ENCODE measurements at regions not wholly inside any gene's neighbourhood (a gene's known extent, or its start where the extent isn't known, plus 50 kb on each side); places are given as distances from the start of the nearest gene placed in this dataset.
"Not testable (repeated sequence)": the region's sequence is repeated elsewhere in the genome, so short reads cannot be mapped to it uniquely, and the experiment has no call there.

DNA sequence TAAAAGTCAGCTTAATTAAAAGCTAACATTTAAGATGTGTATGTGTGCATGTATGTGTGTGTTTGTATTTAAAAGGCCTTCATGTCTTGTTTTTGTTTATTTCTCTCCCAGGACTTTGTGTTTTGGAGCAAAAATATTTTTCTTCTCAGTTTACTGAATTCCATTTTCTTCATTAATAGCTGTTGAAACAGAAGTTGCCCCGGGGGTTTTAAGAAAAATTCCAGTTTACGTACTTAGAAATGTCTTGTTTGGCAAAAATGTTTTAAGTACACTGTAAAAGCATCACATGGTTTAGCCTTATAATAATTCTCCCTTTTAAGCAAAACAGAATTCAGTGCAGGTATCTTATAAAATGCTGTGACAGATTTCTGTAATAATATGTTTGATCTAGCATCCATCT lies 1233.0 kb upstream of the NRXN1 start:
- Mint-ChIP-seq H3K36me3 (no peaks in the 10 kb centered on the region), H3K27me3 (no peaks in the 10 kb centered on the region), H3K4me3 (no peak overlapping the region), H3K27ac (no peak overlapping the region), H3K9me3 (peaks cover 2% of the 10 kb centered on the region), H3K4me1 (no peaks in the 10 kb centered on the region)
- DNase-seq: no peak

DNA sequence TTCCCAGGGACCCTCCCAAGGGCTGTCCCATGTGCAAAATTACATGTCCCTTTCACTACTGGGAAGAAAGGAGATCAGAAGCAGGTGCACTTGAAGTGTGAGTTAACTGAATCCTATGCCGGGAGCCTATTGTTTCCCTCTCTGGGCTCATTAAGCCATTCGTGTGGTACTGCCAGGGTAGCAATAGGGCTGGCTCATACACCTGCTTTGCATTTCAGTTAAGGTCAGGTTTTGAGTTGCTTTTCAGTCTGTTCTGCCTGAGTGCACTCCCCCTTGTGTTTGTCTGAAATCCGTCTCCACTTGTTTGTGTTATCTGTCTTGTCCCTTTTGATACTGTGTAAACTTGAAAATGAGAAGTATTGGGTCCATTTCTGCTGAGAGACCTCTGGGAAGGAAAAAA lies 1232.6 kb upstream of the NRXN1 start:
- Mint-ChIP-seq H3K9me3 (peaks cover 2% of the 10 kb centered on the region), H3K4me3 (no peak overlapping the region), H3K27me3 (no peaks in the 10 kb centered on the region), H3K36me3 (no peaks in the 10 kb centered on the region), H3K27ac (no peak overlapping the region), H3K4me1 (no peaks in the 10 kb centered on the region)
- no peak for DNase-seq

GRCh38 chr2:52260904-52261303 lies 1229.0 kb upstream of the NRXN1 start:
- no peaks in the 10 kb centered on the region for H3K4me1 Mint-ChIP-seq
- H3K4me3 Mint-ChIP-seq: no peak overlapping the region
- H3K27ac Mint-ChIP-seq: no peak overlapping the region
- peaks cover 3% of the 10 kb centered on the region for H3K9me3 Mint-ChIP-seq
- H3K36me3 Mint-ChIP-seq: no peaks in the 10 kb centered on the region
- H3K27me3 Mint-ChIP-seq: no peaks in the 10 kb centered on the region
- no peak for DNase-seq

DNA sequence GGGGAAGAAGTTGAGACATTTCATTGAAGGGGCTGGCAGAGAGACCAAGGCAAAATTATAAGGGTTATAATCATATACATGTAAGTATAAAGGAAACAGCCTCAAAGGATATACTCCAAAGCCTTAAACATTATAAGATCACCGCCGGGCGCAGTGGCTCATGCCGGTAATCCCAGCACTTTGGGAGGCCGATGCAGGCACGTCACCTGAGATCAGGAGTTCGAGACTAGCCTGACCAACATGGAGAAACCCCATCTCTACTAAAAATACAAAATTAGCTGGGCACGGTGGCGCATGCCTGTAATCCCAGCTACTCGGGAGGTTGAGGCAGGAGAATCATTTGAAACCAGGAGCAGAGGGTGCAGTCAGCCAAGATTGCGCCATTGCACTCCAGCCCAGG lies 1227.0 kb upstream of the NRXN1 start:
- not testable (repeated sequence) for H3K36me3 Mint-ChIP-seq, H3K9me3 Mint-ChIP-seq, DNase-seq, H3K4me3 Mint-ChIP-seq, H3K27ac Mint-ChIP-seq, H3K27me3 Mint-ChIP-seq, H3K4me1 Mint-ChIP-seq

- no peaks in the 10 kb centered on the region for H3K27me3 Mint-ChIP-seq
These were observed 1226.1 kb upstream of the NRXN1 start for GRCh38 chr2:52258038-52258437.

DNA sequence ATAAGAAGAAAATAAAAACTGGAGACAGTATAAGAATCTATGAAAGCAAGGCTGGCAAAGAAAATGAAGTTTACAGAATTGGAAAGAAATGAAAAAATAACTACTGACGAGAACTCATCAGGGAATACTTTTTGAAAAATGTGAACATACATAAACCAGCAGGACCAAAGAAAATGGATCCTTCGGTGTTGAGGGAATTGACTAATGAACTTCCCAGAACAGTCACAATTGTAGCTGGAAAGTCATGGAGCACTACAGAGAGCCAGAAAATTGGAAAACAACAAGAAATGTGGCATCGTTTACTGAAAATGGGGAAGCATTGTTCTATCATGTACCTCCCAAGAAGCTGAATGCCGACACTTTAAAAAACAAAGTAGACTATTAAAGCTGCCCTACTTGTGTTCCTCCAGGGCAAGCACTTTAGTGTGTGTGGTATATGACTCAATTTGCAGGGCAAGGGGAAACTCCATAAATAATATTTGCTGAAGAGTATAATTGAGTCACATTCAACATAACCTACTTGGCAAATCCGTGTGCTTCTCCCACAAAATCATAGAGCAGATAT lies 1221.6 kb upstream of the NRXN1 start:
- Mint-ChIP-seq H3K27me3 (no peaks in the 10 kb centered on the region), H3K4me1 (no peaks in the 10 kb centered on the region), H3K27ac (no peak overlapping the region), H3K4me3 (no peak overlapping the region), H3K36me3 (no peaks in the 10 kb centered on the region), H3K9me3 (peaks cover 5% of the 10 kb centered on the region)
- no peak for DNase-seq

More at GRCh38 chr2:52258038-52258437, 1226.1 kb upstream of the NRXN1 start:
- Mint-ChIP-seq H3K4me1 (no peaks in the 10 kb centered on the region), H3K9me3 (peaks cover 3% of the 10 kb centered on the region), H3K27ac (no peak overlapping the region), H3K4me3 (no peak overlapping the region), H3K36me3 (no peaks in the 10 kb centered on the region)
- no peak for DNase-seq

DNA sequence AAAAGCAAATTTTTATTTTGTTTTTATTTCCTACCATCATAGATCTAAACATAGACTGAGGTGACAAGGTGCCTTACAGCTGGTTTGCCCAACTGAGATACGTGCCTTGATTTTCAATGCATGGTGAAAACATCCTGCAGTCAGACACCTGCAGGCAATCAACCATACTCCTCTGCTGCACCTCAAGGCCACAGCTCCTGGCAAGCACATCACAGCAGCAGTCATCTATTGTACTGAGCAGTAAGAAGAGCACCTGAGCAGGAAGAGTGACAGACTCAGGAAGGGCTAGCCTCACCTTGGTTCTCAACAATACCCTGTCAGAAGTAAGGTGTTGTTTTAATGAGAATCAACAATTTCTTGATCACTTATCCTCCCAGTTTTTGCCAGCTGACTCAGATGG lies 1206.8 kb upstream of the NRXN1 start:
- no peaks in the 10 kb centered on the region for H3K27me3 Mint-ChIP-seq
- H3K36me3 Mint-ChIP-seq: no peaks in the 10 kb centered on the region
- no peak for DNase-seq
- H3K4me1 Mint-ChIP-seq: no peaks in the 10 kb centered on the region
- peaks cover 8% of the 10 kb centered on the region for H3K9me3 Mint-ChIP-seq
- no peak overlapping the region for H3K27ac Mint-ChIP-seq
- no peak overlapping the region for H3K4me3 Mint-ChIP-seq

- Mint-ChIP-seq H3K4me3 (no peak overlapping the region), H3K27me3 (no peaks in the 10 kb centered on the region), H3K36me3 (no peaks in the 10 kb centered on the region), H3K9me3 (peaks cover 6% of the 10 kb centered on the region), H3K4me1 (no peaks in the 10 kb centered on the region), H3K27ac (no peak overlapping the region)
- no peak for DNase-seq
These were observed 1190.2 kb upstream of the NRXN1 start for GRCh38 chr2:52222128-52222527.

DNA sequence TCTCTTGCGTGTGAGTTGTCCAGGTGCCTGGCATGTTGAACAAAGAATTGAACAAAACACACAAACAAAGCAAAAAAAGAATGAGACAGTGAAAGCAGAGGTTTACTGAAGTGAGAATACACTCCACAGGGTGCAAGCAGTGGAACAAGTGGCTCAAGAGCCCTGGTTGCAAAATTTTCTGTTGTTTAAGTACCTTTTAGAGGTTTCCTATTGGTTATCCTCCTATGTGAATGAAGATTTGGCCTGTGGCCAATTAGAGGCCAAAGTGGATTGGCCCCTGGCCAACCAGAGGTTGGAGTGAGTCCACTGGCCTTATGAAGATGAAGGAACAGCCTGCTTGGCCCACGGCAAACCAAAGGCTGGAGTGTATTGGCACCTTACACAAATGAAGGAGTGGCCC lies 1188.5 kb upstream of the NRXN1 start:
- no peak overlapping the region for H3K4me3 Mint-ChIP-seq
- no peak overlapping the region for H3K27ac Mint-ChIP-seq
- H3K4me1 Mint-ChIP-seq: no peaks in the 10 kb centered on the region
- no peaks in the 10 kb centered on the region for H3K36me3 Mint-ChIP-seq
- no peak for DNase-seq
- peaks cover 6% of the 10 kb centered on the region for H3K9me3 Mint-ChIP-seq
- no peaks in the 10 kb centered on the region for H3K27me3 Mint-ChIP-seq

GRCh38 chr2:52210611-52211010 lies 1178.7 kb upstream of the NRXN1 start:
- Mint-ChIP-seq H3K9me3 (peaks cover 2% of the 10 kb centered on the region), H3K36me3 (no peaks in the 10 kb centered on the region), H3K4me3 (no peak overlapping the region), H3K4me1 (no peaks in the 10 kb centered on the region), H3K27ac (no peak overlapping the region), H3K27me3 (no peaks in the 10 kb centered on the region)
- no peak for DNase-seq

DNA sequence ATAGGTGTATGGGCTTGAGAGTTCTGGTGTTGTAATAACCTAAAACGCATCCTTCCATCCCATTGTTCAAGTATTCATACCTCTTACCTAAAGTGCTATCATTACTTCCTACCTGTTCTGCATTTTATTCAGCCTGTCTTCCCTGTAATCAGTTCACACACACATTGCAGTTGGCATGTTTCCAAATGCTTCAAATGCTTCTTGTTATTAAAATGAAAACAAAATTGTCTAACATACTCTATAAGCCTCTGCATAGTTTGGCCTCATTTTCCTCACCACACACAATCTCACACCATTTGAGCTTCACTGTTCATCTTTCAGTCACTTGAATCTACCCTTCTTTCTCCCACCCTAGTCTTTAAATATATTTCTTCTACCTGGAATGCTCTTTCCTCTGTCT lies 1178.2 kb upstream of the NRXN1 start:
- H3K27ac Mint-ChIP-seq: no peak overlapping the region
- H3K27me3 Mint-ChIP-seq: no peaks in the 10 kb centered on the region
- H3K9me3 Mint-ChIP-seq: peaks cover 2% of the 10 kb centered on the region
- no peak for DNase-seq
- H3K4me1 Mint-ChIP-seq: no peaks in the 10 kb centered on the region
- no peak overlapping the region for H3K4me3 Mint-ChIP-seq
- H3K36me3 Mint-ChIP-seq: no peaks in the 10 kb centered on the region

GRCh38 chr2:52194342-52194741 lies 1162.4 kb upstream of the NRXN1 start:
- H3K4me1 Mint-ChIP-seq: no peaks in the 10 kb centered on the region
- no peaks in the 10 kb centered on the region for H3K36me3 Mint-ChIP-seq
- H3K9me3 Mint-ChIP-seq: peaks cover 2% of the 10 kb centered on the region
- no peak overlapping the region for H3K4me3 Mint-ChIP-seq
- no peak for DNase-seq
- H3K27ac Mint-ChIP-seq: no peak overlapping the region
- no peaks in the 10 kb centered on the region for H3K27me3 Mint-ChIP-seq

- no peak for DNase-seq
- Mint-ChIP-seq H3K4me3 (no peak overlapping the region), H3K27me3 (no peaks in the 10 kb centered on the region), H3K4me1 (no peaks in the 10 kb centered on the region), H3K9me3 (peaks cover 2% of the 10 kb centered on the region), H3K36me3 (no peaks in the 10 kb centered on the region), H3K27ac (no peak overlapping the region)
These were observed 1161.9 kb upstream of the NRXN1 start for GRCh38 chr2:52193804-52194203.

DNA sequence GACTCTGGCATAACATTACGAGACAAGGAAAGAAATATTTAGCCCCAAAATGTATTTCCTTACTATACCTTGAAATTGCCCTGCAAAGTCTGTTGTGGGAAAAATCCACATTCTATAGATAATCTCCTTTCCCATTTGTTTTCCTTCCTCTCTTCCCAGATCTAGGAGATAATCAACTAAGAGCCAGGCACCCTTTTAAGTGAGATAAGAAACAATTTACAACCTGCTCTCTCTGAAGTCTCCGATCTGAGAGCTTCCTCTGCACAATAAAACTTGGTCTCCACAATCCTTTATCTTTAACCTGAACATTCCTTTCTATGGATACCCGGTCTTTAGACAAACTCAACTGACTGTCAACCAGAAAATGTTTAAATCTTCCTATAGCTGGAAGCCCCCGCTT lies 1160.7 kb upstream of the NRXN1 start:
- Mint-ChIP-seq H3K36me3 (no peaks in the 10 kb centered on the region), H3K27ac (no peak overlapping the region), H3K4me3 (no peak overlapping the region), H3K4me1 (no peaks in the 10 kb centered on the region), H3K27me3 (no peaks in the 10 kb centered on the region), H3K9me3 (peaks cover 2% of the 10 kb centered on the region)
- no peak for DNase-seq

DNA sequence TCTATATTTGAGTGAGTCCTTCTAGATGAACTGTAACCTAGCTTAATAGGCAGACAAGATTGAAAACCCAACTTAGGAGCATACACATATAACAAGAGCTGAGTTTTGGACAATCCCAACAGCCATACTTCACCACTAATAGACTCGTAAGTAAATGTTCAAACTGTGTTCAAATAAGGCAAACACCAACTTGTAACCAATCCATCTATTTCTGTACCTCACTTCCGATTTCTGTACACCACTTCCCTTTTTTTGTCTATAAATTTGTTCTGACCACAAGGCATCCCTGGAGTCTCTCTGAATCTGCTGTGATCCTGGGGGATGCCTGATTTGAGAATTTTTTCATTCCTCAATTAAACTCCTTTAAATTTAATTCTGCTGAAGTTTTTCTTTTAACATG lies 1149.1 kb upstream of the NRXN1 start:
- Mint-ChIP-seq H3K9me3 (peaks cover 6% of the 10 kb centered on the region), H3K4me1 (no peaks in the 10 kb centered on the region)

GRCh38 chr2:52178845-52179244 lies 1146.9 kb upstream of the NRXN1 start:
- no peak overlapping the region for H3K4me3 Mint-ChIP-seq
- no peaks in the 10 kb centered on the region for H3K27me3 Mint-ChIP-seq
- no peak for DNase-seq
- no peaks in the 10 kb centered on the region for H3K4me1 Mint-ChIP-seq
- no peak overlapping the region for H3K27ac Mint-ChIP-seq
- H3K9me3 Mint-ChIP-seq: peaks cover 6% of the 10 kb centered on the region
- no peaks in the 10 kb centered on the region for H3K36me3 Mint-ChIP-seq

More for the DNA sequence above, 1149.1 kb upstream of the NRXN1 start:
- Mint-ChIP-seq H3K4me3 (no peak overlapping the region), H3K27ac (no peak overlapping the region), H3K36me3 (no peaks in the 10 kb centered on the region), H3K27me3 (no peaks in the 10 kb centered on the region)
- DNase-seq: no peak

DNA sequence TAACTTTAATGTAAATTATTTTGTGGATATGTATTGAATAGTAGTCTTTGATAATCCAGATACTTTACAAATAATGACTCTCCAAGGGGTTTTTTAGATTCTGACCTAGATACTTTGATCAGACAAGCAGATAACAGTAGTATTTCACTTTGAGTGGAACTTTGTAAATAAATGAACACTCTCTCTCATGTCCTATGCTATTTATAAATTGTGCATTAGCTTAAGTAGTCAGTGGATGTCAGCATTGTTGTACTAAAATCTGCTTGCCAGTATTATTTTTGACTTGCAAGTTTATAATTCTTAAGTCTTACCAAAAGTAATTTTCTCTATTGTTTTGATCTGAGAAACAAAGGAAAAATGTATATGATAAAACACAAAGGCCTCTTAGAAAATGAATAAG lies 1113.1 kb upstream of the NRXN1 start:
- Mint-ChIP-seq H3K27ac (no peak overlapping the region), H3K27me3 (no peaks in the 10 kb centered on the region), H3K4me3 (no peak overlapping the region), H3K4me1 (no peaks in the 10 kb centered on the region), H3K36me3 (peaks cover 2% of the 10 kb centered on the region), H3K9me3 (peaks cover 6% of the 10 kb centered on the region)
- no peak for DNase-seq

Data from activated naive CD8-positive, alpha-beta T cell treated with anti-CD3 and anti-CD28 coated beads for 36 hours (primary cell).